Endothelial cell of umbilical vein (primary cell): ENCODE measurements at regions not wholly inside any gene's neighbourhood (a gene's known extent, or its start where the extent isn't known, plus 50 kb on each side); places are given as distances from the start of the nearest gene placed in this dataset.

Experiments used
- BruUV-seq: library from RNA; stranded (reverse); fragments of 400-500 nt; replicated peaks from 2 replicates; lab custom pipeline; 2021; lab: Mats Ljungman, UMichigan
- CTCF ChIA-PET: fragments of 300-600, 350-600 bp; sonication (Branson Sonifier 250); formaldehyde crosslinking; loops from one replicate; lab custom pipeline; 2021; ENCODE audit warnings: antibody characterized with exemption, inconsistent platforms; lab: Charles Lee
- POLR2A ChIA-PET: fragments of 300-600, 350-600 bp; sonication (Branson Sonifier 250); formaldehyde crosslinking; loops from one replicate; lab custom pipeline; 2021; ENCODE audit warnings: antibody characterized with exemption, inconsistent platforms; lab: Charles Lee
- DNase-seq: peaks from one replicate; pipeline ENCODE4 v3.0.0-alpha.2; 2011; ENCODE audit warnings: low read depth, low spot score
- FAIRE-seq: peaks from 2 replicates; lab custom pipeline; 2011; peaks lifted over from hg19 to GRCh38; lab: Jason Lieb, UNC
- H2AFZ ChIP-seq: 2 replicates; pipeline ENCODE4 v1.6.0; 2012; ENCODE audit warnings: low read depth, low read length, control low read depth, inconsistent platforms
- H3K27ac ChIP-seq: 2 replicates; pipeline ENCODE4 v1.5.1; 2011; ENCODE audit warnings: low read depth, mild to moderate bottlenecking, control low read depth, low read length, moderate library complexity; ENCODE audit not compliant: insufficient read depth
- H3K27me3 ChIP-seq, 2 experiments: 2 replicates each; pipeline versions ENCODE4 v1.6.0 to v1.6.1; 2011; ENCODE audit warnings: low read length in 2 of 2, mixed read lengths in 1 of 2; ENCODE audit not compliant: control insufficient read depth in 2 of 2, insufficient read depth in 2 of 2
- H3K36me3 ChIP-seq, 2 experiments: 2 replicates in 1 of 2; 3 replicates in 1 of 2; pipeline ENCODE4 v1.5.1; 2011; ENCODE audit warnings: low read length in 2 of 2, mild to moderate bottlenecking in 1 of 2, moderate library complexity in 1 of 2; ENCODE audit not compliant: control insufficient read depth in 2 of 2, insufficient read depth in 2 of 2; ENCODE audit errors: extremely low read depth in 1 of 2
- H3K4me1 ChIP-seq: 3 replicates; pipeline ENCODE4 v1.5.1; 2011; ENCODE audit warnings: mild to moderate bottlenecking, low read length; ENCODE audit not compliant: control insufficient read depth, insufficient read depth; ENCODE audit errors: extremely low read depth
- H3K4me2 ChIP-seq: 2 replicates; pipeline ENCODE4 v1.6.1; 2011; ENCODE audit warnings: low read length, control low read depth, mixed read lengths; ENCODE audit not compliant: insufficient read depth
- H3K4me3 ChIP-seq, 3 experiments: fragments of 200-600 bp in 1 of 3; sonication (generic), shearing (Covaris generic) in 1 of 3; replicated peaks in 1 of 3; 2 replicates each; pipeline ENCODE4 v1.5.1; 2011 to 2016; ENCODE audit warnings: control low read depth in 3 of 3, low read length in 3 of 3, mild to moderate bottlenecking in 2 of 3, inconsistent platforms in 1 of 3, low read depth in 1 of 3, moderate library complexity in 1 of 3; ENCODE audit not compliant: insufficient read depth in 1 of 3
- H3K79me2 ChIP-seq: 2 replicates; pipeline ENCODE4 v1.6.0; 2012; ENCODE audit warnings: low read length, inconsistent platforms; ENCODE audit not compliant: control insufficient read depth, insufficient read depth
- H3K9ac ChIP-seq: replicated peaks from 2 replicates; pipeline ENCODE3; 2011; ENCODE audit warnings: low read length, control low read depth; ENCODE audit not compliant: insufficient read depth; ENCODE audit errors: extremely low read depth
- H3K9me1 ChIP-seq: replicated peaks from 3 replicates; pipeline ENCODE4 v1.6.0; 2011; ENCODE audit warnings: mild to moderate bottlenecking, low read length; ENCODE audit not compliant: control insufficient read depth, insufficient read depth; ENCODE audit errors: extremely low read depth
- H3K9me3 ChIP-seq: replicated peaks from 2 replicates; pipeline ENCODE4 v1.5.1; 2012; ENCODE audit warnings: low read length, inconsistent platforms; ENCODE audit not compliant: control insufficient read depth, insufficient read depth
- H4K20me1 ChIP-seq: replicated peaks from 2 replicates; pipeline ENCODE3; 2011; ENCODE audit warnings: mild to moderate bottlenecking, low read length; ENCODE audit not compliant: control insufficient read depth, insufficient read depth; ENCODE audit errors: extremely low read depth
- EZH2 ChIP-seq: IDR thresholded peaks from 2 replicates; pipeline ENCODE4 v1.6.1; 2012; ENCODE audit warnings: borderline replicate concordance, low read depth, mild to moderate bottlenecking, moderate library complexity, low read length, inconsistent platforms; ENCODE audit not compliant: severe bottlenecking
- FOS ChIP-seq: IDR thresholded peaks from 2 replicates; pipeline ENCODE4 v1.6.1; 2011; ENCODE audit warnings: mild to moderate bottlenecking, low read length, moderate library complexity, borderline replicate concordance; ENCODE audit not compliant: insufficient read depth
- GATA2 ChIP-seq: IDR thresholded peaks from 2 replicates; pipeline ENCODE4 v1.7.0; 2011; ENCODE audit warnings: low read depth, mild to moderate bottlenecking, moderate library complexity, mixed read lengths, low read length; ENCODE audit not compliant: insufficient read length, insufficient read depth
- JUN ChIP-seq: IDR thresholded peaks from 2 replicates; pipeline ENCODE4 v1.6.1; 2011; ENCODE audit warnings: borderline replicate concordance, low read depth; ENCODE audit not compliant: insufficient read length, insufficient read depth
- MYC ChIP-seq: IDR thresholded peaks from one replicate; pipeline ENCODE4 v1.6.1; 2011; ENCODE audit warnings: mild to moderate bottlenecking, low read depth, low read length
- POLR2A ChIP-seq: IDR thresholded peaks from 2 replicates; pipeline ENCODE4 v1.6.1; 2012; ENCODE audit warnings: low read depth, mild to moderate bottlenecking, control low read depth, low read length
- POLR2AphosphoS5 ChIP-seq: IDR thresholded peaks from 2 replicates; pipeline ENCODE4 v1.6.1; 2012; ENCODE audit warnings: low read depth, mild to moderate bottlenecking, control low read depth, low read length, moderate library complexity; ENCODE audit not compliant: insufficient read depth
- dilution Hi-C: fragments of 300-500 bp; cut with MboI; formaldehyde crosslinking; loops from one replicate; pipeline ENCODE4 v1.15.0; 2019; ENCODE audit warnings: low sequenced_read_pairs; ENCODE audit not compliant: extremely low pct_ligation_motif_present
- intact Hi-C: fragments of 100-400 bp; cut with micrococcal nuclease; formaldehyde crosslinking; loops from one replicate; pipeline ENCODE4 v1.10.0; 2022
- TF ChIP-seq, protein P1 (sequence below), 2 donors: IDR thresholded peaks; 1 replicate in 1 of 2; 2 replicates in 1 of 2; pipeline ENCODE4 v1.5.1; 2011; ENCODE audit warnings: low read length in 2 of 2, mild to moderate bottlenecking in 2 of 2, moderate library complexity in 2 of 2, control low read depth in 1 of 2, inconsistent platforms in 1 of 2, low read depth in 1 of 2; ENCODE audit not compliant: insufficient read depth in 1 of 2; ENCODE audit errors: extremely low read depth in 1 of 2
- TF ChIP-seq, protein P2 (sequence below): IDR thresholded peaks from 2 replicates; pipeline ENCODE4 v1.6.1; 2011; ENCODE audit not compliant: insufficient read depth, insufficient read length

DNA sequence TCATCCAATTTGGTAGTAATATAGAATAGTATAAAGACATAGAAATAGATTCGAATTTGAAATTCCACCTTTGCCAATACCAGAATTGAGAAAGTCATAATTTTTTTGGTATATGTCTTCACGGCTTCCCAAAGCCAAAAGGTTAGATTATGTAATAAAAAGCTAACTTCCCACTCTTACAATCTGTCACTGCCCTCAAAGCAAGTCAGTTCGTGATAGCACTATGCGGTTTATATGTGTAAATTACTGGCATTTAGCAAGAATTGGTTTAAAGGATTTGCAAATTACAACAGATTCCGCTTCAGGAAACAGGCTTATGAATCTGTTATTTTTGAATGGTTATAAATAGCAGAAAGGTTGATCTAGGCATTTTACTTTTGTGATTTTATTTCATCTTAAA lies 679.4 kb upstream of the ADGRL2 start:
- Histone ChIP-seq H3K4me1 (no peaks in the 10 kb centered on the region), H4K20me1 (no peaks in the 10 kb centered on the region), H3K36me3 (no peaks in the 10 kb centered on the region), H3K4me3 (no peak overlapping the region), H3K4me2 (no peak overlapping the region), H3K9me1 (no peaks in the 10 kb centered on the region), H3K27me3 (no peaks in the 10 kb centered on the region), H3K9me3 (no peaks in the 10 kb centered on the region), H3K79me2 (no peaks in the 10 kb centered on the region), H3K27ac (no peak overlapping the region), H3K9ac (no peak overlapping the region), H2AFZ (no peak overlapping the region)
- ChIA-PET POLR2A (no interaction called here), CTCF (interaction anchor here (1.1 to 1.5 kb wide), 2 partner anchors 8 to 9 kb away, joined by 3 read pairs; no protein-coding TSS in a partner anchor)
- no peak for TF ChIP-seq FOS
- no peak for TF ChIP-seq MYC
- no peak for TF ChIP-seq GATA2
- no peak for TF ChIP-seq POLR2A
- no peak for TF ChIP-seq POLR2AphosphoS5
- TF ChIP-seq EZH2 = no peak
- TF ChIP-seq, protein P1, sequence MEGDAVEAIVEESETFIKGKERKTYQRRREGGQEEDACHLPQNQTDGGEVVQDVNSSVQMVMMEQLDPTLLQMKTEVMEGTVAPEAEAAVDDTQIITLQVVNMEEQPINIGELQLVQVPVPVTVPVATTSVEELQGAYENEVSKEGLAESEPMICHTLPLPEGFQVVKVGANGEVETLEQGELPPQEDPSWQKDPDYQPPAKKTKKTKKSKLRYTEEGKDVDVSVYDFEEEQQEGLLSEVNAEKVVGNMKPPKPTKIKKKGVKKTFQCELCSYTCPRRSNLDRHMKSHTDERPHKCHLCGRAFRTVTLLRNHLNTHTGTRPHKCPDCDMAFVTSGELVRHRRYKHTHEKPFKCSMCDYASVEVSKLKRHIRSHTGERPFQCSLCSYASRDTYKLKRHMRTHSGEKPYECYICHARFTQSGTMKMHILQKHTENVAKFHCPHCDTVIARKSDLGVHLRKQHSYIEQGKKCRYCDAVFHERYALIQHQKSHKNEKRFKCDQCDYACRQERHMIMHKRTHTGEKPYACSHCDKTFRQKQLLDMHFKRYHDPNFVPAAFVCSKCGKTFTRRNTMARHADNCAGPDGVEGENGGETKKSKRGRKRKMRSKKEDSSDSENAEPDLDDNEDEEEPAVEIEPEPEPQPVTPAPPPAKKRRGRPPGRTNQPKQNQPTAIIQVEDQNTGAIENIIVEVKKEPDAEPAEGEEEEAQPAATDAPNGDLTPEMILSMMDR (IDR thresholded peaks at IDR 0.05; ENCODE audit: extremely low read depth in 1 of 2, insufficient read depth in 1 of 2, low read depth in 1 of 2, low read length in 2 of 2) = no peak
- TF ChIP-seq, protein P2, sequence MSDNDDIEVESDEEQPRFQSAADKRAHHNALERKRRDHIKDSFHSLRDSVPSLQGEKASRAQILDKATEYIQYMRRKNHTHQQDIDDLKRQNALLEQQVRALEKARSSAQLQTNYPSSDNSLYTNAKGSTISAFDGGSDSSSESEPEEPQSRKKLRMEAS = no peak
- TF ChIP-seq JUN = no peak
- DNase-seq = no peak
- intact Hi-C loops = no loop called here
- no TSS peak for BruUV-seq
- no peak for FAIRE-seq
- dilution Hi-C loops = no loop called here
